ENCODE measurements at regions not wholly inside any gene's neighbourhood (a gene's known extent, or its start where the extent isn't known, plus 50 kb on each side); places are given as distances from the start of the nearest gene placed in this dataset.

DNA sequence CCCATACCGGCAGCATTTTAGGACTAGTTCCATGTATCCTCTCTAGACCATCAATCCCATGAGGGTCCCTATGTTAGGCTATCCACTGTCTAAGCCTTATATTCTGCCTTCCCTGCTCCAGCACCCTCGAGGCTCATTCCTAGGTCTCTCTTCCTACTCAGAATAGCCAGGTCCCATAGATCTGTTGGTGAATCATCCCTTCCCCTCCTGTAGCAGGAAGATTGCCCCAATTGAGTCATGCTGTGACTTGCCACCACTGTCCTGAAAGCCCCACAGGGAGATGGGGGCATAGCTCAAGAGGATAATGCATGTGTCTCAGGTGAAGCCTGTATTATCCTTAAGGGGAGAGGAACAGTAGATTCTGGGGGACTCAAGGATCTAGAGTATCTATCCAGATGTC is 143.1 kb upstream of the MOCS1 start:
- no peak for TF ChIP-seq POLR2AphosphoS5 (IDR thresholded peaks at IDR 0.05; ENCODE audit: borderline replicate concordance, low read depth, low read length)
- no peak for TF ChIP-seq EZH2 (IDR thresholded peaks at IDR 0.05)

Data from SK-N-MC (cell line).